Stimulated activated naive CD8-positive, alpha-beta T cell treated with anti-CD3 and anti-CD28 coated beads, Interleukin-15, Interleukin-2, amounts not matched to agents 100 U/mL and 50 U/mL, for 24 hours (primary cell): ENCODE measurements at regions not wholly inside any gene's neighbourhood (a gene's known extent, or its start where the extent isn't known, plus 50 kb on each side); places are given as distances from the start of the nearest gene placed in this dataset.
"Not testable (repeated sequence)": the region's sequence is repeated elsewhere in the genome, so short reads cannot be mapped to it uniquely, and the experiment has no call there.

ENCODE experiments used
- ATAC-seq: fragments of 150-1000 bp; cut with Tn5 transposase; one replicate; pipeline ENCODE4 v1.10.0; 2021
- DNase-seq: peaks from one replicate; pipeline ENCODE4 v3.0.0; 2021

GRCh38 chr9:64370344-64370743, 914.7 kb downstream of the FOXD4L5 start:
- not testable (repeated sequence) for ATAC-seq, DNase-seq

GRCh38 chr9:64369644-64370043, 915.4 kb downstream of the FOXD4L5 start:
- DNase-seq, ATAC-seq: not testable (repeated sequence)

GRCh38 chr9:64369114-64369513, 915.9 kb downstream of the FOXD4L5 start:
- ATAC-seq (peak; percentile 100), DNase-seq (peak; percentile 79)

GRCh38 chr9:64368644-64368942, 916.4 kb downstream of the FOXD4L5 start:
- not testable (repeated sequence) for DNase-seq, ATAC-seq

- DNase-seq = peak; percentile 21
- ATAC-seq = not testable (repeated sequence)
These were observed 917.0 kb downstream of the FOXD4L5 start for GRCh38 chr9:64367826-64368643.
